ENCODE measurements at regions not wholly inside any gene's neighbourhood (a gene's known extent, or its start where the extent isn't known, plus 50 kb on each side); places are given as distances from the start of the nearest gene placed in this dataset.
"Not testable (repeated sequence)": the region's sequence is repeated elsewhere in the genome, so short reads cannot be mapped to it uniquely, and the experiment has no call there.

DNA sequence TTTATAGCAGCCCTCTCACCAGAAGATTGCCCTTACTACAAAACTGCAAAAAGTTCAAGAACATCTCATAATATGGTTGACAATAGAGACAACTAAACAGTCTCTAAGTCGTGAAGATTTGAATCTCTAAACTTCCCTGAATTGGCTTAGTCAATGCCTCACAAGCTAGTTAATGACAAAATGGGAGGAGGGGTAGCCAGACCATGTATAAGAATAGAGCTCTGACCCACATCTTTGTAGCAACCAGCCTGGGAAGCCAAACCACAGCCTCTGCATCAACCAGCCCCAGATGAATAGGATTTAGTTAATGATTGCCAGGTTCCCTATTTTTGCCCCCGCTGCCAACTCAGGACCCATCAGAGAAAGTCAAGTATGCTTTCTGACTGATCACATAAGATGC lies 1265.9 kb upstream of the PCDH10 start:
- not testable (repeated sequence) for DNase-seq (ENCODE audit: low spot score); H3K9me3 ChIP-seq (ENCODE audit: severe bottlenecking); H3K36me3 ChIP-seq (ENCODE audit: low read depth); H3K4me3 ChIP-seq (ENCODE audit: severe bottlenecking); H3K27ac ChIP-seq (ENCODE audit: poor library complexity, severe bottlenecking); H3K27me3 ChIP-seq (ENCODE audit: insufficient read depth, poor library complexity, severe bottlenecking); ATAC-seq (ENCODE audit: low read depth); H3K4me1 ChIP-seq (ENCODE audit: insufficient read depth, poor library complexity, severe bottlenecking)

- not testable (repeated sequence) for ATAC-seq (ENCODE audit: low read depth); H3K4me1 ChIP-seq (ENCODE audit: insufficient read depth, poor library complexity, severe bottlenecking); H3K36me3 ChIP-seq (ENCODE audit: low read depth); H3K27ac ChIP-seq (ENCODE audit: poor library complexity, severe bottlenecking); H3K9me3 ChIP-seq (ENCODE audit: severe bottlenecking); H3K4me3 ChIP-seq (ENCODE audit: severe bottlenecking); DNase-seq (ENCODE audit: low spot score); H3K27me3 ChIP-seq (ENCODE audit: insufficient read depth, poor library complexity, severe bottlenecking)
Measured at GRCh38 chr4:131925662-131926061, 1223.4 kb upstream of the PCDH10 start.

DNA sequence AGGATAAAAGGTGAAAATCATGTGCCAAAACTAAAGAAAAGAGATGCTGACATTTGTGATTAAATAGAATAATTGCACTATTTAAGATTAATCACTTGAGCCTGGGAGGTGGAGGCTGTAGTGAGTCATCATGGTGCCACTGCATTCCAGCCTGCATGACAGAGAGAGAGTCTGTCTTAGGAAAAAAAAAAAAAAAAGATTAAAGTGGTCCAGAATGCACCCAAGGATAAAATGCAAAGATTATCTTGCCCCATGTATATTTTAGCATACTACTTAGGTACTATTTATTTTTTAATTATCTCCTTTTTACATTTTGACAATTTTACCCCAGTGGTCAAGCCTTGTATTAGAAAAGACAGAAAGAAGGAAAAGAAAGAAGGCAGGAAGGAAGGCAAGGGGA lies 1181.4 kb upstream of the PCDH10 start:
- H3K9me3 ChIP-seq (ENCODE audit: severe bottlenecking); H3K4me3 ChIP-seq (ENCODE audit: severe bottlenecking); H3K4me1 ChIP-seq (ENCODE audit: insufficient read depth, poor library complexity, severe bottlenecking); H3K27ac ChIP-seq (ENCODE audit: poor library complexity, severe bottlenecking); ATAC-seq (ENCODE audit: low read depth); H3K36me3 ChIP-seq (ENCODE audit: low read depth); H3K27me3 ChIP-seq (ENCODE audit: insufficient read depth, poor library complexity, severe bottlenecking); DNase-seq (ENCODE audit: low spot score): not testable (repeated sequence)

GRCh38 chr4:131974730-131975129 lies 1174.4 kb upstream of the PCDH10 start:
- no peaks in the 10 kb centered on the region for H3K4me1 ChIP-seq (ENCODE audit: insufficient read depth, poor library complexity, severe bottlenecking)
- no peaks in the 10 kb centered on the region for H3K27me3 ChIP-seq (ENCODE audit: insufficient read depth, poor library complexity, severe bottlenecking)
- no peak for DNase-seq (ENCODE audit: low spot score)
- no peaks in the 10 kb centered on the region for H3K9me3 ChIP-seq (ENCODE audit: severe bottlenecking)
- ATAC-seq (ENCODE audit: low read depth): peak; percentile 48; the same call in 2 of the 3 replicates
- no peak overlapping the region for H3K27ac ChIP-seq (ENCODE audit: poor library complexity, severe bottlenecking)
- TF ChIP-seq, protein P1, sequence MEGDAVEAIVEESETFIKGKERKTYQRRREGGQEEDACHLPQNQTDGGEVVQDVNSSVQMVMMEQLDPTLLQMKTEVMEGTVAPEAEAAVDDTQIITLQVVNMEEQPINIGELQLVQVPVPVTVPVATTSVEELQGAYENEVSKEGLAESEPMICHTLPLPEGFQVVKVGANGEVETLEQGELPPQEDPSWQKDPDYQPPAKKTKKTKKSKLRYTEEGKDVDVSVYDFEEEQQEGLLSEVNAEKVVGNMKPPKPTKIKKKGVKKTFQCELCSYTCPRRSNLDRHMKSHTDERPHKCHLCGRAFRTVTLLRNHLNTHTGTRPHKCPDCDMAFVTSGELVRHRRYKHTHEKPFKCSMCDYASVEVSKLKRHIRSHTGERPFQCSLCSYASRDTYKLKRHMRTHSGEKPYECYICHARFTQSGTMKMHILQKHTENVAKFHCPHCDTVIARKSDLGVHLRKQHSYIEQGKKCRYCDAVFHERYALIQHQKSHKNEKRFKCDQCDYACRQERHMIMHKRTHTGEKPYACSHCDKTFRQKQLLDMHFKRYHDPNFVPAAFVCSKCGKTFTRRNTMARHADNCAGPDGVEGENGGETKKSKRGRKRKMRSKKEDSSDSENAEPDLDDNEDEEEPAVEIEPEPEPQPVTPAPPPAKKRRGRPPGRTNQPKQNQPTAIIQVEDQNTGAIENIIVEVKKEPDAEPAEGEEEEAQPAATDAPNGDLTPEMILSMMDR (IDR thresholded peaks at IDR 0.05; ENCODE audit: poor library complexity, severe bottlenecking): no peak
- peak overlapping the region; percentile 41 for H3K4me3 ChIP-seq (ENCODE audit: severe bottlenecking)
- H3K36me3 ChIP-seq (ENCODE audit: low read depth): no peaks in the 10 kb centered on the region

GRCh38 chr4:131975276-131976132 lies 1173.6 kb upstream of the PCDH10 start:
- H3K36me3 ChIP-seq (ENCODE audit: low read depth); H3K4me1 ChIP-seq (ENCODE audit: insufficient read depth, poor library complexity, severe bottlenecking); H3K27me3 ChIP-seq (ENCODE audit: insufficient read depth, poor library complexity, severe bottlenecking); ATAC-seq (ENCODE audit: low read depth); H3K27ac ChIP-seq (ENCODE audit: poor library complexity, severe bottlenecking); DNase-seq (ENCODE audit: low spot score); H3K9me3 ChIP-seq (ENCODE audit: severe bottlenecking): not testable (repeated sequence)
- peak overlapping the region; percentile 41 for H3K4me3 ChIP-seq (ENCODE audit: severe bottlenecking)

- not testable (repeated sequence) for DNase-seq (ENCODE audit: low spot score); H3K9me3 ChIP-seq (ENCODE audit: severe bottlenecking)
Measured at GRCh38 chr4:131976133-131977002, 1172.7 kb upstream of the PCDH10 start.

DNA sequence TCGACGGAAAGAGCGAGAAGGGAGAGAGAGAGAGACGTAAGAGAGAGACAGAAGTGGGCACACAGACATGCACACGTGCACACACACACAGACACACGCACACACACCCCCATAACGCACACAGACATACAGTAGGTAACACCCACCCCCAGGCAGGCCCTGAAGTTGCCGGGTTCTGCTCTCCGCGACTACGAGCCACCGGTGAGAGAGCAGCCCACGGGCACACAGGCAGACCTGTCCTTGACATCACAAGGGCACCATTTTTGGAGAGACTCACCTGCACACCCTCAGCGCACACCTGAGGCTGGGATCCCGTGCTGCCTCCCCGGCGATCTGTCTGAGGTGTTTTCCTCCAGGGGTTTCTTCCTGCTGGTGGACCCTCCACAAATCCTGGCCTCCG lies 1171.0 kb upstream of the PCDH10 start:
- TF ChIP-seq, protein P1 (IDR thresholded peaks at IDR 0.05; ENCODE audit: poor library complexity, severe bottlenecking): no peak
- H3K36me3 ChIP-seq (ENCODE audit: low read depth): no peaks in the 10 kb centered on the region
- DNase-seq (ENCODE audit: low spot score): no peak
- H3K4me1 ChIP-seq (ENCODE audit: insufficient read depth, poor library complexity, severe bottlenecking): no peaks in the 10 kb centered on the region
- H3K27me3 ChIP-seq (ENCODE audit: insufficient read depth, poor library complexity, severe bottlenecking): no peaks in the 10 kb centered on the region
- H3K9me3 ChIP-seq (ENCODE audit: severe bottlenecking): no peaks in the 10 kb centered on the region
- no peak overlapping the region for H3K27ac ChIP-seq (ENCODE audit: poor library complexity, severe bottlenecking)
- no peak for ATAC-seq (ENCODE audit: low read depth)
- H3K4me3 ChIP-seq (ENCODE audit: severe bottlenecking): no peak overlapping the region

More at GRCh38 chr4:131976133-131977002, 1172.7 kb upstream of the PCDH10 start:
- H3K4me3 ChIP-seq (ENCODE audit: severe bottlenecking): peak overlapping the region; percentile 41
- H3K27me3 ChIP-seq (ENCODE audit: insufficient read depth, poor library complexity, severe bottlenecking); H3K4me1 ChIP-seq (ENCODE audit: insufficient read depth, poor library complexity, severe bottlenecking); H3K36me3 ChIP-seq (ENCODE audit: low read depth); H3K27ac ChIP-seq (ENCODE audit: poor library complexity, severe bottlenecking); ATAC-seq (ENCODE audit: low read depth): not testable (repeated sequence)

Measured in RWPE2 (cell line).